Tibial nerve (tissue), 4 donors: ENCODE measurements at regions not wholly inside any gene's neighbourhood (a gene's known extent, or its start where the extent isn't known, plus 50 kb on each side); places are given as distances from the start of the nearest gene placed in this dataset.

Experiments used
- DNase-seq, 2 donors: peaks; one replicate each; pipeline ENCODE4 v3.0.0-alpha.2; 2019; ENCODE audit warnings: low spot score in 2 of 2
- H3K27ac ChIP-seq, 4 donors: fragments of 200-600 bp; sonication (generic) in 3 of 4; one replicate each; pipeline ENCODE4 v1.5.1; 2017 to 2019; ENCODE audit warnings: mild to moderate bottlenecking in 1 of 4
- H3K27me3 ChIP-seq, 2 donors: fragments of 200-600 bp; sonication (generic) in 1 of 2; one replicate each; pipeline versions ENCODE4 v1.5.1 to v1.6.0; 2017 to 2019
- H3K36me3 ChIP-seq, 3 donors: fragments of 200-600 bp; sonication (generic); one replicate each; pipeline ENCODE4 v1.5.1; 2018 to 2019
- H3K4me1 ChIP-seq, 4 donors: fragments of 200-600 bp; sonication (generic) in 3 of 4; one replicate each; pipeline ENCODE4 v1.5.1; 2017 to 2019
- H3K4me3 ChIP-seq, 4 donors: fragments of 200-600 bp; sonication (generic) in 3 of 4; one replicate each; pipeline ENCODE4 v1.5.1; 2017 to 2019; ENCODE audit warnings: mild to moderate bottlenecking in 1 of 4, moderate library complexity in 1 of 4
- H3K9me3 ChIP-seq, 4 donors: fragments of 200-600 bp; sonication (generic) in 3 of 4; one replicate each; pipeline ENCODE4 v1.5.1; 2017 to 2019
- CTCF ChIP-seq, 5 experiments: fragments of 200-600 bp in 3 of 5; fragments of 450-650 bp in 2 of 5; sonication (generic) in 3 of 5; IDR thresholded peaks; one replicate each; pipeline ENCODE4 v1.5.1; 2016 to 2019; ENCODE audit warnings: antibody characterized with exemption in 5 of 5, mild to moderate bottlenecking in 3 of 5, moderate library complexity in 2 of 5
- EP300 ChIP-seq, 2 donors: sonication (generic); formaldehyde crosslinking; IDR thresholded peaks; one replicate each; pipeline ENCODE4 v1.6.1; 2017; ENCODE audit warnings: antibody characterized with exemption in 2 of 2, mild to moderate bottlenecking in 1 of 2
- POLR2A ChIP-seq, 2 donors: fragments of 450-650 bp; IDR thresholded peaks; one replicate each; pipeline ENCODE4 v1.6.1; 2017; ENCODE audit warnings: antibody characterized with exemption in 2 of 2, mild to moderate bottlenecking in 2 of 2, moderate library complexity in 2 of 2
- WGBS, 2 donors: methylation state at CpG; one replicate each; pipeline ENCODE4 v1.1.5; 2018; 5-methylcytosine and 5-hydroxymethylcytosine counted together

- no peak for DNase-seq
- 79 to 91% methylated on average over 4 of the region's 4 CpGs for WGBS, 2 donors
- no peak overlapping the region for H3K27ac ChIP-seq
- H3K9me3 ChIP-seq, result no peaks in the 10 kb centered on the region
- no peaks in the 10 kb centered on the region for H3K36me3 ChIP-seq
- H3K4me1 ChIP-seq, result no peaks in the 10 kb centered on the region
- H3K4me3 ChIP-seq, result no peak overlapping the region
- TF ChIP-seq EP300 (IDR thresholded peaks at IDR 0.05) (no peak), POLR2A (IDR thresholded peaks at IDR 0.05) (no peak), CTCF (IDR thresholded peaks at IDR 0.05) (no peak)
- no peaks in the 10 kb centered on the region for H3K27me3 ChIP-seq
Observed at GRCh38 chr5:99070362-99070761, 141.6 kb upstream of the CHD1 start.

GRCh38 chr5:99068944-99069650, 140.3 kb upstream of the CHD1 start:
- DNase-seq, result no peak
- Histone ChIP-seq H3K9me3 (no peaks in the 10 kb centered on the region), H3K4me3 (no peak overlapping the region), H3K36me3 (no peaks in the 10 kb centered on the region), H3K4me1 (no peaks in the 10 kb centered on the region), H3K27me3 (no peaks in the 10 kb centered on the region), H3K27ac (no peak overlapping the region)
- TF ChIP-seq CTCF (IDR thresholded peaks at IDR 0.05) (no peak), POLR2A (IDR thresholded peaks at IDR 0.05) (no peak)
- 81 to 87% methylated on average over 5 of the region's 5 CpGs for WGBS, 2 donors

GRCh38 chr5:99063737-99064136, 134.9 kb upstream of the CHD1 start:
- Histone ChIP-seq H3K4me1 (peaks cover 0 to 10% (median 0%) of the 10 kb centered on the region in 4 donors), H3K27ac (no peak overlapping the region), H3K9me3 (no peaks in the 10 kb centered on the region), H3K27me3 (no peaks in the 10 kb centered on the region), H3K36me3 (no peaks in the 10 kb centered on the region), H3K4me3 (no peak overlapping the region)
- WGBS, 2 donors, result 89 to 91% methylated on average over 5 of the region's 5 CpGs
- DNase-seq, result no peak
- no peak for TF ChIP-seq POLR2A (IDR thresholded peaks at IDR 0.05)
- no peak for TF ChIP-seq EP300 (IDR thresholded peaks at IDR 0.05)
- no peak for TF ChIP-seq CTCF (IDR thresholded peaks at IDR 0.05)

- no peak for TF ChIP-seq EP300 (IDR thresholded peaks at IDR 0.05)
- 28 to 37% methylated on average over 2 of the region's 2 CpGs for WGBS, 2 donors
Observed at GRCh38 chr5:99061711-99062110, 132.9 kb upstream of the CHD1 start.

GRCh38 chr5:99061299-99061698, 132.5 kb upstream of the CHD1 start:
- Histone ChIP-seq H3K4me3 (no peak overlapping the region), H3K36me3 (no peaks in the 10 kb centered on the region), H3K27ac (no peak overlapping the region), H3K4me1 (peaks cover 0 to 10% (median 0%) of the 10 kb centered on the region in 4 donors), H3K27me3 (no peaks in the 10 kb centered on the region), H3K9me3 (no peaks in the 10 kb centered on the region)
- DNase-seq, result no peak
- 42 to 52% methylated on average over 2 of the region's 2 CpGs for WGBS, 2 donors
- TF ChIP-seq POLR2A (IDR thresholded peaks at IDR 0.05) (no peak), CTCF (IDR thresholded peaks at IDR 0.05) (no peak), EP300 (IDR thresholded peaks at IDR 0.05) (no peak)

More at GRCh38 chr5:99061711-99062110, 132.9 kb upstream of the CHD1 start:
- no peak for DNase-seq
- H3K4me3 ChIP-seq, result no peak overlapping the region
- no peaks in the 10 kb centered on the region for H3K36me3 ChIP-seq
- peaks cover 0 to 10% (median 0%) of the 10 kb centered on the region in 4 donors for H3K4me1 ChIP-seq
- H3K9me3 ChIP-seq, result no peaks in the 10 kb centered on the region
- H3K27ac ChIP-seq, result no peak overlapping the region
- H3K27me3 ChIP-seq, result no peaks in the 10 kb centered on the region
